Right lobe of liver (tissue), 6 donors: ENCODE measurements at regions not wholly inside any gene's neighbourhood (a gene's known extent, or its start where the extent isn't known, plus 50 kb on each side); places are given as distances from the start of the nearest gene placed in this dataset.

ENCODE experiments used
- ATAC-seq, 4 donors: fragments of 200-7000 bp; cut with Tn5 transposase; one replicate each; pipeline ENCODE4 v1.9.1; 2020; ENCODE audit warnings: mild to moderate bottlenecking in 4 of 4, moderate library complexity in 4 of 4
- DNase-seq, 3 donors: peaks; one replicate each; pipeline ENCODE4 v3.0.0-alpha.2; 2020
- H3K27ac ChIP-seq, 3 donors: fragments of 200-600 bp; one replicate each; pipeline ENCODE4 v1.8.0; 2022
- H3K27me3 ChIP-seq, 2 donors: fragments of 200-600 bp; one replicate each; pipeline ENCODE4 v1.8.0; 2022
- H3K36me3 ChIP-seq, 4 donors: fragments of 200-600 bp; sonication (generic) in 1 of 4; one replicate each; pipeline versions ENCODE4 v1.5.1 to v1.8.0; 2017 to 2022; ENCODE audit warnings: control low read depth in 1 of 4
- H3K4me1 ChIP-seq, 4 donors: fragments of 200-600 bp; sonication (generic) in 1 of 4; one replicate each; pipeline versions ENCODE4 v1.5.1 to v1.8.0; 2017 to 2022; ENCODE audit warnings: control low read depth in 1 of 4
- H3K4me3 ChIP-seq, 3 donors: fragments of 200-600 bp; one replicate each; pipeline ENCODE4 v1.8.0; 2022
- H3K9me3 ChIP-seq, 4 donors: fragments of 200-600 bp; sonication (generic) in 1 of 4; one replicate each; pipeline versions ENCODE4 v1.5.1 to v1.8.0; 2017 to 2022; ENCODE audit warnings: control low read depth in 1 of 4
- POLR2A ChIP-seq: fragments of 450-650 bp; IDR thresholded peaks from one replicate; pipeline ENCODE4 v1.6.1; 2017; ENCODE audit warnings: antibody characterized with exemption, mild to moderate bottlenecking
- WGBS: methylation state at CpG from one replicate; pipeline ENCODE4 v1.1.6; 2018; ENCODE audit warnings: low coverage, low lambda C conversion rate; ENCODE audit not compliant: insufficient coverage; ENCODE audit errors: missing lambda C conversion rate; 5-methylcytosine and 5-hydroxymethylcytosine counted together
- intact Hi-C, 2 donors: fragments of 100-400 bp; cut with DNase I; formaldehyde crosslinking; loops; one replicate each; pipeline versions ENCODE4 v1.11.2 to v1.14.1; 2022
- TF ChIP-seq, protein P1 (sequence below), 4 donors: fragments of 200-600 bp in 3 of 4; fragments of 450-650 bp in 1 of 4; IDR thresholded peaks; one replicate each; pipeline versions ENCODE4 v1.5.1 to v1.8.0; 2016 to 2022; ENCODE audit warnings: antibody characterized with exemption in 4 of 4, mild to moderate bottlenecking in 2 of 4
- donor health status: DM: no; HTN: yes; CAD: no.
- donor health status: DM: no; HTN: no; CAD: no.
- donor health status: DM: no; HTN: no; CAD: no.
- donor health status: DM: no; HTN: yes; CAD: no.
- donor health status: DM: no; HTN: yes; CAD: no.

DNA sequence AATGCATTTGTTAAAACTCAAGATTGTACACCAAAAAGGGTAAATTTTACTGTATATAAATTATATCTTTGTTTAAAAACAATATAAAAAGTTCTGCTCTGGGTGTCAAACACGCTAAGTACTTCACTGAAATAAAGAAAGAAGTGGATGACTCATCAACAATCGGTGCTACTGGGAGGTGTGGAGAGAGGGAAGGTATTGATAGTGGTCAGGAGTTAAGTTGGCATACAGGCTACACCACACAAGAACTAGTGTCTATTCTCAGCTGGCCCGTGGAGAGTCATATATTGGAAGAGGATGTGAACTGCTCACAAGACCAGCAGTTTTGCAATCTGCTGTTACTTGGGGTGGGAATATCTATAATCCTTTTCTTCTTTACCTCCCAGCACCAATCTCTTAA is 145.7 kb upstream of the TRPC7 start:
- intact Hi-C loops = no loop called here
- no peak overlapping the region for H3K27ac ChIP-seq
- H3K4me1 ChIP-seq = no peaks in the 10 kb centered on the region
- no peaks in the 10 kb centered on the region for H3K9me3 ChIP-seq
- H3K36me3 ChIP-seq = no peaks in the 10 kb centered on the region
- H3K27me3 ChIP-seq = no peaks in the 10 kb centered on the region
- no peak for DNase-seq
- 29% methylated on average over 3 of the region's 3 CpGs for WGBS
- TF ChIP-seq, protein P1, sequence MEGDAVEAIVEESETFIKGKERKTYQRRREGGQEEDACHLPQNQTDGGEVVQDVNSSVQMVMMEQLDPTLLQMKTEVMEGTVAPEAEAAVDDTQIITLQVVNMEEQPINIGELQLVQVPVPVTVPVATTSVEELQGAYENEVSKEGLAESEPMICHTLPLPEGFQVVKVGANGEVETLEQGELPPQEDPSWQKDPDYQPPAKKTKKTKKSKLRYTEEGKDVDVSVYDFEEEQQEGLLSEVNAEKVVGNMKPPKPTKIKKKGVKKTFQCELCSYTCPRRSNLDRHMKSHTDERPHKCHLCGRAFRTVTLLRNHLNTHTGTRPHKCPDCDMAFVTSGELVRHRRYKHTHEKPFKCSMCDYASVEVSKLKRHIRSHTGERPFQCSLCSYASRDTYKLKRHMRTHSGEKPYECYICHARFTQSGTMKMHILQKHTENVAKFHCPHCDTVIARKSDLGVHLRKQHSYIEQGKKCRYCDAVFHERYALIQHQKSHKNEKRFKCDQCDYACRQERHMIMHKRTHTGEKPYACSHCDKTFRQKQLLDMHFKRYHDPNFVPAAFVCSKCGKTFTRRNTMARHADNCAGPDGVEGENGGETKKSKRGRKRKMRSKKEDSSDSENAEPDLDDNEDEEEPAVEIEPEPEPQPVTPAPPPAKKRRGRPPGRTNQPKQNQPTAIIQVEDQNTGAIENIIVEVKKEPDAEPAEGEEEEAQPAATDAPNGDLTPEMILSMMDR (IDR thresholded peaks at IDR 0.05) = no peak
- no peak for TF ChIP-seq POLR2A
- no peak overlapping the region for H3K4me3 ChIP-seq
- ATAC-seq = no peak

DNA sequence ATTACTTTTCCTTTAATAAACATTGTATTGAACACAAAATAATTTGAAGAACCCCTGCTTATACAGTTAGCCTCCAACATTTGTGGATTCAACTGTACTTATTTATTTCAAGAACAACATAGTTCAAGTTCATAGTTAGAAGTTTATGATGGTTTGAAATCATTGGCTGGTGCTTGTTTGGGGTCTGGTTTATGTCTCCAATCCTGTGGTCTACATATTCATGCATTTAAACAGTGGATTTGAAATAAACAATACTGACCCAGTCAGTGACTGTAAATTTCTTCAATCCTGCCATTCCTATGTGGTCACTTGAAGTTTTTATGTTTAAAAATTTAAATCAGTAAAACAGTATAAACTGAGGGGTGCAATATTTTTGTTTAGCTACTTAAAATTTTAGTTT is 145.1 kb upstream of the TRPC7 start:
- Histone ChIP-seq H3K4me3 (no peak overlapping the region), H3K27ac (no peak overlapping the region), H3K9me3 (no peaks in the 10 kb centered on the region), H3K36me3 (no peaks in the 10 kb centered on the region), H3K4me1 (no peaks in the 10 kb centered on the region), H3K27me3 (no peaks in the 10 kb centered on the region)
- intact Hi-C loops = no loop called here
- ATAC-seq (no peak), DNase-seq (no peak)
- no peak for TF ChIP-seq POLR2A
- TF ChIP-seq, protein P1 (IDR thresholded peaks at IDR 0.05) = no peak

DNA sequence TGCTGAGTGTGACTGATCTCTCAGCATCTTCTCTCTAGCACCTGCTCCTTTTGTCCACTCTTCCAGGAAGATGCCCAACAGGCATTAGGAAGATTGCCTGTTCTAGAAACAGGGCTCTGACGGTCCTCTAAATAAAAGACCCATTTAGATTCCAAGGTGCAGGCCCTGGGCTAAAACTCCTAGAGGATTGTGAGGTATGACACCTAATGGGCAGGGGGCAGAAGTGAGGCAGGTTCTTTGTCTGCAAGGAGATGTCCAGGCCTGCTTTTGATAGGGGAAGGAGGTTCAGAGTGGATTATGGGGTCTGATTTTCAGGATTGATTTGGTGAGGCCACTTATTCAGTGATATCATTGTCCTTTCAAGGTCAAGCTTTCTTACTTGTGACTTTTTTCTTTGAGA is 140.8 kb upstream of the TRPC7 start:
- no peaks in the 10 kb centered on the region for H3K36me3 ChIP-seq
- 20% methylated on average over 1 of the region's 1 CpG for WGBS
- H3K4me3 ChIP-seq = no peak overlapping the region
- no peaks in the 10 kb centered on the region for H3K4me1 ChIP-seq
- ATAC-seq (no peak), DNase-seq (no peak)
- intact Hi-C loops = no loop called here
- H3K9me3 ChIP-seq = no peaks in the 10 kb centered on the region
- no peak for TF ChIP-seq POLR2A
- TF ChIP-seq, protein P1 (IDR thresholded peaks at IDR 0.05) = no peak
- no peak overlapping the region for H3K27ac ChIP-seq
- H3K27me3 ChIP-seq = no peaks in the 10 kb centered on the region

DNA sequence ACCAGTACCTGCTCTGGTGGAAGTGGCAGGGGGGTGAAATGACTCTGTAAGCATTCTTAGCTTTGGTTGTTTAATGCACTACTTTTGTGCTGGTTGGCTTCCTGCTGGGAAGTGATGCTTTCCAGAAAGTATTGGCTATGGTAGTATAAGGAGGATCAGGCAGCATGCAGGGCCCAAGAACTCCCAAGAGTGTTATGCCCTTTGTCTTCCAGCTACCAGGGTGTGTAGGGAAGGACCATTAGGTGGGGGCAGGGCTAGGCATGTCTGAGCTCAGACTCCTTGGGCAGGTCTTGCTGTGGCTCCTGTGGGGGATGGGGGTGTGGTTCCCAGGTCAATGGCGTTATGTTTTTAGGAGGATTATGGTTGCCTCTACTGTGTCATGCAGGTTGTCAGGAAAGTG is 135.8 kb upstream of the TRPC7 start:
- DNase-seq = no peak
- TF ChIP-seq, protein P1 (IDR thresholded peaks at IDR 0.05) = no peak
- TF ChIP-seq POLR2A = no peak
- H3K4me3 ChIP-seq = no peak overlapping the region
- intact Hi-C loops = no loop called here
- H3K27me3 ChIP-seq = no peaks in the 10 kb centered on the region
- no peak for ATAC-seq
- no peak overlapping the region for H3K27ac ChIP-seq
- H3K9me3 ChIP-seq = no peaks in the 10 kb centered on the region
- no peaks in the 10 kb centered on the region for H3K36me3 ChIP-seq
- no peaks in the 10 kb centered on the region for H3K4me1 ChIP-seq
- WGBS = no CpG with 5 or more reads among the region's 1 CpG

DNA sequence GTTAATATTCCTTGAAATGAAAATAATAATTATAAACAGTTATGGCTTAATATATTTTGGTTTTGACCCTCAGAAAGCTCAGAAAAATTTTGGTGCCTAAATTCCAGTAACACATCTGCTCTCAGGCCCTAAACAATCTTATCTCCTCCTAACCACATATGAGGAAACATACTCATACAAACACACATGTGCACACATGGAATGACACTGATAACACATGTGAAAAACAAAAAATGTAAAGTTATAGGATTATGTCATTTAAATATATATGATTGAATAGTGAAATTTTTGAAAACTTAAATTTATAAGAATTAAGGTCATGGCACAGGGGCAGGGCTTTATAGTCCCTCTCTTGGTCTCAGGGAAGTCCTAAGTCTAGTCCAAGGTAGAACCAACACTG is 127.2 kb upstream of the TRPC7 start:
- intact Hi-C loops = no loop called here
- no peaks in the 10 kb centered on the region for H3K9me3 ChIP-seq
- TF ChIP-seq, protein P1 (IDR thresholded peaks at IDR 0.05) = no peak
- TF ChIP-seq POLR2A = no peak
- H3K27me3 ChIP-seq = no peaks in the 10 kb centered on the region
- no peaks in the 10 kb centered on the region for H3K36me3 ChIP-seq
- ATAC-seq (no peak), DNase-seq (no peak)
- no peak overlapping the region for H3K4me3 ChIP-seq
- no peaks in the 10 kb centered on the region for H3K4me1 ChIP-seq
- H3K27ac ChIP-seq = no peak overlapping the region
